RWPE1 (cell line): ENCODE measurements at regions not wholly inside any gene's neighbourhood (a gene's known extent, or its start where the extent isn't known, plus 50 kb on each side); places are given as distances from the start of the nearest gene placed in this dataset.

ENCODE experiments used
- CTCF ChIA-PET: fragments of 350-600 bp; sonication (Branson Sonifier 250); formaldehyde crosslinking; extraction: SDS; loops from one replicate; lab custom pipeline; 2021; lab: Yijun Ruan, JAX
- POLR2A ChIA-PET: fragments of 400-600 bp; formaldehyde crosslinking; extraction: SDS; loops from one replicate; lab custom pipeline; 2020; ENCODE audit warnings: antibody characterized with exemption; ENCODE audit not compliant: low non-redundant PET; lab: Yijun Ruan, JAX
- DNase-seq: peaks from one replicate; pipeline ENCODE4 v3.0.0; 2012; ENCODE audit warnings: low spot score
- H3K27ac ChIP-seq: fragments of 450-650 bp; 2 replicates; pipeline ENCODE4 v1.5.1; 2017
- TF ChIP-seq, protein P1 (sequence below): fragments of 450-650 bp; conservative IDR thresholded peaks from 2 replicates; pipeline ENCODE4 v1.5.1; 2017; ENCODE audit warnings: low read depth, mild to moderate bottlenecking

DNA sequence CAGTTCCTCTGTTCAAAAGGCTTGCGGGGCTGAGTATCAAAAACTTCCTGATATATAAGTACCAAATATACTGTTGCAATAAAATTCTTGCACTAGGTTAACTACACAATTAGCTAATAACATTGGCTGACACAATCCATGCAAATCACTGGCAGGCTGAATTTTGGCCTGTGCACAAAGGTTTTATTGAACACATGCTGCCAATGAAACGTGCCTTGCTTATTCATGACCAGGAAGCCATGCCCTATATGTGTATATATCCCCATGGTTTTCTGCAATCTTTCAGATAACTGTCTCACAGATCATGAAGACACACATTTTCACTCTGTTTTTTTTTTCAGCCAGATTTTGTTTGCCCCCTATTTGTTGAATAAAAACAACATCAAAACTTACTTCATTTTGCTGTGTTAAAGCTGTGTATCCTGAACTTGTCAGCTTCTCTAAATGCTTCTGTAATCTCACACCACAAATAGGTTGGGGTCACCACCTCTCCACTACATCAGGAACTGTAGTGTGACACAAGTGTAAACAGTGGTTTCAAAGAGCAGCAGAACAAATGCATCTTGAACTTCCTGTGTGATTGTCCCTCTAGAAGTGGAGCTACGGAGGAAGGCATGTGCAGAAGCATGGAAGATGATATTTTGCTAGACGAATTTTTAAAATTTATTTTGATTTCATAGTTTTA, 920.7 kb upstream of the NR2F2 start:
- no peak for DNase-seq
- TF ChIP-seq, protein P1, sequence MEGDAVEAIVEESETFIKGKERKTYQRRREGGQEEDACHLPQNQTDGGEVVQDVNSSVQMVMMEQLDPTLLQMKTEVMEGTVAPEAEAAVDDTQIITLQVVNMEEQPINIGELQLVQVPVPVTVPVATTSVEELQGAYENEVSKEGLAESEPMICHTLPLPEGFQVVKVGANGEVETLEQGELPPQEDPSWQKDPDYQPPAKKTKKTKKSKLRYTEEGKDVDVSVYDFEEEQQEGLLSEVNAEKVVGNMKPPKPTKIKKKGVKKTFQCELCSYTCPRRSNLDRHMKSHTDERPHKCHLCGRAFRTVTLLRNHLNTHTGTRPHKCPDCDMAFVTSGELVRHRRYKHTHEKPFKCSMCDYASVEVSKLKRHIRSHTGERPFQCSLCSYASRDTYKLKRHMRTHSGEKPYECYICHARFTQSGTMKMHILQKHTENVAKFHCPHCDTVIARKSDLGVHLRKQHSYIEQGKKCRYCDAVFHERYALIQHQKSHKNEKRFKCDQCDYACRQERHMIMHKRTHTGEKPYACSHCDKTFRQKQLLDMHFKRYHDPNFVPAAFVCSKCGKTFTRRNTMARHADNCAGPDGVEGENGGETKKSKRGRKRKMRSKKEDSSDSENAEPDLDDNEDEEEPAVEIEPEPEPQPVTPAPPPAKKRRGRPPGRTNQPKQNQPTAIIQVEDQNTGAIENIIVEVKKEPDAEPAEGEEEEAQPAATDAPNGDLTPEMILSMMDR: no peak
- POLR2A ChIA-PET: no interaction called here
- H3K27ac ChIP-seq: no peak overlapping the region
- CTCF ChIA-PET: interaction anchor here (1.0 kb wide), 1 partner anchor 150 kb away, joined by 3 read pairs; no protein-coding TSS in a partner anchor

DNA sequence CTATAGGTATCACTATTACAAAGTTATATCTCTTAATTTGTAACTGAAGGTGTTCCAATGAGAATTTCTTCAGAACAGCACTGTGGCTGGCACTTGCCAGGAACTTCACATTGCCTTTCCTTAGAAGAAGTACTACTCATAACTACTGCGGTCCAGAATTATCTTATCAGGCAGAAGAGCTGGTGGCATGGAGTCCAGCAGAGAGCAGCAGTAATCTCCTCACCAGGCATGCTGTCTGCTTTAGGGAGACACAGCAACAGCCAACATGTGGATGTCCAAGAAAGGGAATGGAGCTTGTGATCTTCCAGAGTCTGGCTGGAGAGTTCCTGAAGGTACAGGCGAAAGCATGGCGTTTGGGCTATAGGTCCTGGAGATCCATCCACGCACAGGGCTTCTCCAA, 919.7 kb upstream of the NR2F2 start:
- POLR2A ChIA-PET: no interaction called here

DNA sequence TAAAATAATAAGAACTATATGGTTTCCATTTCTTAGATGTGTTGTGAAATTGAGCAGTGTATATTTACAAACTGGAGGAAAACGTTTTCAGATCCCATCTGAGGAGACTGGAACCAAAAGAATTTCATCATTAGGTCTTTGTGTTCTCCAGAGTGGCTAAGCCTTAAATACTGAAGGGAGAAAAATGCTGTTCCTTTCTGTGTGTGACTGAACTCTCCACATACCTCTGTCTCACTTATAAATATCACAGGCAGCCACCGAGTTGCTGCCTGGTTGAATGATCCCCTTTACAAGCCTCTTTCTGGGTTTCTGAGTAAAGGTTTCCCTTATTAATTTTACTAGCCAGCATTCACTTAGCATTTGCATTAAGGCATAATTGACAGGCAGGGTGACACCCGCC, 913.9 kb upstream of the NR2F2 start:
- POLR2A ChIA-PET: no interaction called here
- no peak overlapping the region for H3K27ac ChIP-seq
- DNase-seq: no peak
- TF ChIP-seq, protein P1: no peak
- CTCF ChIA-PET: no interaction called here

More for the DNA sequence above, 919.7 kb upstream of the NR2F2 start:
- DNase-seq: no peak
- TF ChIP-seq, protein P1: no peak
- H3K27ac ChIP-seq: no peak overlapping the region
- CTCF ChIA-PET: no interaction called here

DNA sequence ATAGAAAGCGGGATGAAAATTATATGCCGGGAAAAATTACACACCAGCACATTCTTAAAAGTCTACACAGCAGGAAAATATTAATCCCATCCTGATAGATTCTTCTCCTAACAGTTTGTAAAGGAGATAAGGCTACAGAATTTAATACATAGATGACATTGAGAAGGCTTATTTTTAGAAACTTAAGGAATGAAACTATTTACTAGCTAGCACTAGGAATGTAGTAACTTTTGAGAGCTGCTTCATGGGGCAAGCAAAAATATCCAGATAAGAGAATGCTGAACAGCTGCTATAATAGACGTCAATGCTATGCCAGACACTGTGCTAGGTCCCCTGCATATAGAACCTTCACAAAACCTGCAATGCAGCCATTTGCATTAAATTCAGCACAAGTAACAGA, 912.7 kb upstream of the NR2F2 start:
- POLR2A ChIA-PET: interaction anchor here (0.6 kb wide), 1 partner anchor 392 kb away, joined by 3 read pairs; no protein-coding TSS in a partner anchor
- CTCF ChIA-PET: no interaction called here
- no peak overlapping the region for H3K27ac ChIP-seq
- no peak for DNase-seq
- TF ChIP-seq, protein P1: no peak

DNA sequence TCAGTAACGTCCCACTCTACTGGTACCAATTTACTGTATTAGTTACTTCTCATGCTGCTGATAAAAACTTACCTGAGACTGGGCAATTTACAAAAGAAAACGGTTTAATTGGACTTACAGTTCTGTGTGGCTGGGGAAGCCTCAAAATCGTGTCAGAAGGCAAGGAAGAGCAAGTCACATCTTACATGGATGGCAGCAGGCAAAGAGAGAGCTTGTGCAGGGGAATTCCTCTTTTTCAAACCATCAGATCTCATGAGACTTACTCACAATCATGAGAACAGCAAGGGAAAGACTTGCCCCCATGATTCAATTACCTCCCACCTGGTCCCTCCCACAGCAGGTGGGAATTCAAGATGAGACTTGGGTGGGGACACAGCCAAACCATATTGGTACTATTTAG, 908.2 kb upstream of the NR2F2 start:
- CTCF ChIA-PET: no interaction called here
- POLR2A ChIA-PET: no interaction called here
- DNase-seq: no peak
- TF ChIP-seq, protein P1: no peak
- H3K27ac ChIP-seq: no peak overlapping the region

DNA sequence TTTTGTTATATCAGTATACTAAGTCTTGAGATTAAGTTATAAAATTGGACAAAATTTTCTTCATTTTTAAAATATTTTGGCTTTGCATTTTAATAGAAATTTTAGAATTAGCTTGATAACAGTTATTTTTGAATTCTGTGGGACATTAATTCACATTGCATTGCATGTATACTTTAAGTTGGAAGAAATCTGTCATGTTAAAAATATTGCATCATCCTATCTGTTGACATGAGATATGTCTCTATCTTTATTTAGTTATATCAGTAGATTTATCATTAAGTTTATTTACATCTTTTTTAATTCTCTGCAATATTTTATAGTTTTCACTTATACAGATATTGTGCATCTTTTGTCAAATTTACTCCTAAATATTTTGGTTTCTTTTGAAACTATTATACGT, 904.6 kb upstream of the NR2F2 start:
- ChIA-PET CTCF (no interaction called here), POLR2A (no interaction called here)
- H3K27ac ChIP-seq: no peak overlapping the region
- no peak for DNase-seq
- TF ChIP-seq, protein P1: no peak
